NCI-H69 (cell line): ENCODE measurements at regions not wholly inside any gene's neighbourhood (a gene's known extent, or its start where the extent isn't known, plus 50 kb on each side); places are given as distances from the start of the nearest gene placed in this dataset.
A peak's percentile ranks its signal among the peaks of the same experiment; 100 is the strongest.
"Not testable (repeated sequence)": the region's sequence is repeated elsewhere in the genome, so short reads cannot be mapped to it uniquely, and the experiment has no call there.

Experiments used
- DNase-seq: peaks from one replicate; lab custom pipeline; 2025; lab: John Stamatoyannopoulos, UW

DNA sequence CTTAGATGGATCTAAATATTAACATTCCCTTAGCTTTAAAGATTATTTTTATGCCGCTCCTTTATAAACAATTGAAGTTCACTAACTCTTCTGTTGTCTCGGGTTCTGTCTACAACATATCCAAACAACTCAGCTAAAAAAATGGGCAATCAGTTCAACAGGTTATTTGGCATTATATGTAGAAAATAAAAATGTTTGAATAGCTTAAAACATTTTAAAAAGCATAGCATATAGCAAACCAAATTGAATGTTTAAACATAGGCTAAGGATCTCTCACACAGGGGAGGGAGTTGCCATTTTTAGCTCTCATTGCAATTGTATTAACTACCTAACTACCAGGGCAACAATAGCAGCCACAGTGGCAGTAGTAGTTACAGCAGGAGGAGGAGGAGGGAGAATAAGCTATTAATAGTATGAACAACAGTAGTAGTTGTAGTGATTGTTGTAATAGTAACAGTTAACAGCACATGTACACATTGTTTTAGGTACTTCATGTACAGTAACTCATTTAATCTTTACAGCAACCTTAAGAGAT lies 404.2 kb downstream of the KCNRG start:
- peak; percentile 54 for DNase-seq

DNA sequence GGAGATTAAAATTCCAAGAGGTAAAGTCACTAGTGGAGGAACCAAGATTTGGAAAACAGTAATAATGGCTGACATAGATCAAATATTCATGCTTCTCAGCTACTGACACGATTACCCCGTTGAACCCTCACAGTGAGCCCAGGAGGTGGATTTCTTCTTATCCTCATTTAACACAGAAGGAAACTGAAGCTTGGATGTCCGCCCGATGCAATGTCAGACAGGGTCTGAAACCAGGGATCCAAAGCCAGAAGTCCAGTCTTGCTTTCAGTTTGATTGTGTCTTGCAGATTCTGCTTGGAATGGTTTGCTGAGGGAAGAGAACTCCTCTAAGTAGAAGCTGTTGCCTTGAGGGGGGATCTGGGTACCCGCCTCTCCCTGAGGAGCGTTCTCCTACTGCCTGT lies 404.7 kb downstream of the KCNRG start:
- DNase-seq, result peak; percentile 15

DNA sequence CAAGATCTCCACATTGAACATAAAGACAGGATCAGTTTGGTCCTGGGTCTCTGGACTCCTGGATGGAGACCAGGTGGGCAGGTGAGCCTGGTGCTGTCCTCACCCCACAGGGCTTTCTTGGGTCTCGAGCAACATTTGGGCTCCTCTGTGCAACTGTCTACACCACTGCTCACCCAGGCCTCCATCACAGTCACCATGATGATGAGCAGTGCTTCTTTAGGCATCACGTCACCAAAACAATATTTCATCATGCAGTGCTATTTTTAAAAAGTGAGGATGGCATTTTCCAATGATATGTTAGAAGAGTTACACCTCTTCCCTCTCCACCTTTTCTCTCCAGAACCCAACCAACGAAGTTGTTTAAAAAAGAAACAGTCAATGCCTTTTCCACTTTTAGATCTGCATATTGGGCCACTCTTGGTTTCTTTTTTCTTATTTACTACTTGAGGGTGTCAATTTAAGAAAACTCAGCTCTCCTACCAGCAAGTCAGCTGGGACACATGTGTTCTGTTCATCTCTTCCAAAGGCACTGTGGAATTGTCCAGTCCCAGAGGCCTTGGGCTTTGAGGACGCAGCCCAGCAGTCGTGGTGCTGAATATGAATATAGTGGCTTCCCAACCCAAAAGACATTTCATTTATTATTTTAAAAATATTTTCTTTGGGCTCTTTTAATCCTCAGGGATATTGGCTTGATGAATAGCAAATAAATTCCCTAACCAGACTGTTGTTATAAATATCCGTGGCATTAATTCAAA lies 405.7 kb downstream of the KCNRG start:
- peak; percentile 37 for DNase-seq

DNA sequence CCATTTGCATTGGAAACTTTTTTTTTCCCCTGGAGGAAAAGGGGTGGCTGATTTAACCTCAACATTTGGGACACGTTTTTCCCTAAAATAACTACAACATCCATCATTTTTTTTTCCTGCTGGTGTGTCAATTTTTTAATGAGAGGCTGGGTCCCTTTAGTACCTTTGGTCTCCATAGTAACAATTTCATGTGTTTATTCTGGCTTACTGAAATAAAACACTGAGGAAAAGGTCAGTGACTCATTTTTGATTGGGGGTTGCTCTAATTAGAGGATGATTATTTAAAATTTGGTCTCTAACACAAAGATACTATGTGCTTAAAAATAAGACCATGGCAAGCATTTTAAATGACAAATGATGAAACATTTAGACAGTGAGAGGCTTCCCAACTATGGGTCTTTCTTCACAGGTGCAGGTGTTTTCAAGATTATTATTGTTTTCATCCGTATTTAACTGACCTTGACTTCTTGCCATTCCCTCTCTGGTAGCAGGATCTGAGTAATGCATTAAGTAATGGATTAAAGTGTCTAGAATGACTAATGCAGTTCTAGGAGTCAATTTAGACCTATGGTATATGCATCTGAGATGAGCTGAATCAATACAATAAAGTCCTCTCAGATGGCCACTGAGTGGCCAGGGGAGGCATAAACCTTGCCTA lies 406.4 kb downstream of the KCNRG start:
- peak; percentile 95 for DNase-seq

DNA sequence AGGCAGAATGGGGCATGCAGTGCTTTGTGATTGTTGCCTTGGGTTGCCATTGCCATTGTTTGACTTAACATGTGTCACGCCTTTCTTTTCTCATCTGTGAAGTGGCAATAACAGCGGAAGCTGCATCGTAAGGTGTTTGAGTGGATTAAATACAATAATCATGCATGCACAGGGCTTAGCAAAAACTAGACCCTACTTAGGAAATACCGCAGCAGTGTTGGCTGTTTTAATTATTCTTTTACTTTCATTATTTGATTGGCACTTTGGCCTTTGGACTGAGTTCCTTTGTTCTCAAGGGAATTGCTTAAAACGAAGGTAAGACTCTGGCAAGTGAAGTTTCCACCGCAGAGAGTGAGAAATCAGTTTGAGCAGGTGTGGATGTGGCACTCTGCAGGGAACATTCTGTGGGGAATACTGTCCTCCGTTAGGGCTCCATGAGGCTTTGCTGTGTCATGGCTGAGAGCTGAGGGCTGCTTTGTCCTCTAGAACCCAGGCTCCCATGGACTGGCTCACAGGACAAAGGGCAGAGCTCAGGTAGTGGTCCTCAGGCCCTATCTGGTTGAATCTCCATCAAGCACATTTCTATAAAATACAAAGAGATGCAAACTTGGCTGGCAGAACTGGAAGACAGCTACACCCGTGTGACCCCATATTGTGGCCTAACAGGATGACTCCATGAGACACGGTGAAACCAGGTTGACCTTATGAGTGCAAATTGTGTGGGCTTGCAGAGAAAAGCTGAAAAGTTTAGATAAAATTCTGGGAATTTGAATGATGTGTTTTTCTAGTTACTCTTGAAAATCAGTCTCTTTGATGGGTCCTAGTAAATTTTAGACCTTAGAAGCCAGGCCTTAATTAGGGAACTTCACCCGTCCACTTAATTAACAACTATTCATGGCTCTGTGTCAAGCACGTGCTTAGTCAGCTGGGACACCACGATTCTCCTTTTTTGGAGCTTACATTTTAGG lies 407.2 kb downstream of the KCNRG start:
- peak; percentile 61 for DNase-seq

DNA sequence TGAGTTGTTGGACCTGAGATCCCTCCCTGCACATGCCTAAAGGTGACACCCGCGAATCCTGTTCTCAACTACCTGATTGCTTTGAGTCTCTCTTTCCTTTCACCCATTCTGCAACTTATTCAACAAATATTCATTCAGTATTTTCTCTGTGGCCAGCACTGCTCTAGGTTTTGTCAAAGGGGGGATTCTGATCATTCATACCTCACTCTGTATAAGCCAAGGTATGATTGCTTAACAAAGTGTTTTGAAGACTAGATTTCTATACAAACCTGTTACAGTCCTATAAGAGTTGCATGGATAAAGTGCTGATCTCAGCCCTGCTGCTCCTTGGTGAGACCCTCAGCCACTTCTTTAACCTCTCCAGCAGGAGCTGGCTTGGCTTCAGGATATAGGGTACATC lies 409.7 kb downstream of the KCNRG start:
- DNase-seq, result no peak

DNA sequence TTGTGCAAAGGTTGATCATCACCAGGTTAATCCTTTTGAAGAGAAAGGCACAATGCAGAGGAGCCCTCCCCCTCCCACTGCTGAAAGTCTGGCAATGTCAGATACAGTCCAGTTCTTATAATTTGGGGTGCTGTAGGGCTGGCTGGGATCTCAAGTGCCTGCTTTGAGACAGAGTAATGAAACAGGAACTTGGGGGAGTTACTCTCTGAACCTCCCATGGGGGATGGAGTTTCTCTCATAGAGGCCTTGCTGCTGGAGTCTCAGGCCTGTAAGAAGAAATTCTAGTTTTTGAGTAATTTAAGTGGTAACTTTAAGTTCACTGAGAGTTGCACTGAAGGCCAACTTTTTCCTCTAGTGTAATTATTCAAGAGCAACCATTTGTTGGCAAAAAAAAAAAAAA lies 410.5 kb downstream of the KCNRG start:
- no peak for DNase-seq

DNA sequence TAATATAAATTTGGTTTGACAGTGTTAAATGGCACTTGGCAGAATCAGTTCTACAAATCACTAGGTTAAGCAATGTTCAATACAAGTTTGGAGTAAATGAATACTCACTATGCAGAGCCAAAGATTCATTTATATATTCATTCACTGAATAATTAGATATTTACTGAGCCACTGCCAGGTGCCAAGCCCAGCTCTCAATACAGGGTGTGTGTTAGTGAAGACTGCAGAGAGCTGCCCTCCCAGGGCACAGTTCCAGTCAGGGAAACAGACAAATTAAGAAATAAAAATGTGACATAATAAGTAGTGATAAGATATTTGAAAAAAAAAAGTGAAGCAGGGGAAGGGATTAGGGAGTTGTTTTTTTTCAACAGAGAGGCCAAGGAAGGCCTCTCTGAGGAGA lies 411.7 kb downstream of the KCNRG start:
- DNase-seq, result peak; percentile 40

DNA sequence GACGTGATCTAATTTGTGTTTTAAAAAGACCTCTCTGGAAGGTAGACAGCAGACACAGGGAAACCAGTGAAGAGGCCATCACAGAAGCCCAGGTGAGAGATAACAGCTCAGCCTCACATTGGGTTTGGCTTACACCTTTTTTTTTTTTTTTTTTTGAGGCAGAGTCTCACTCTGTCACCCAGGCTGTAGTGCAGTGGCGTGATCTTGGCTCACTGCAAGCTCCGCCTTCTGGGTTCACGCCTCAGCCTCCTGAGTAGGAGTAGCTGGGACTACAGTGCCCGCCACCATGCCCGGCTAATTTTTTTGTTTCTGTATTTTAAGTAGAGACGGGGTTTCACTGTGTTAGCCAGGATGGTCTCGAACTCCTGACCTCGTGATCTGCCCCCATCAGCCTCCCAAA lies 412.3 kb downstream of the KCNRG start:
- DNase-seq, result not testable (repeated sequence)

DNA sequence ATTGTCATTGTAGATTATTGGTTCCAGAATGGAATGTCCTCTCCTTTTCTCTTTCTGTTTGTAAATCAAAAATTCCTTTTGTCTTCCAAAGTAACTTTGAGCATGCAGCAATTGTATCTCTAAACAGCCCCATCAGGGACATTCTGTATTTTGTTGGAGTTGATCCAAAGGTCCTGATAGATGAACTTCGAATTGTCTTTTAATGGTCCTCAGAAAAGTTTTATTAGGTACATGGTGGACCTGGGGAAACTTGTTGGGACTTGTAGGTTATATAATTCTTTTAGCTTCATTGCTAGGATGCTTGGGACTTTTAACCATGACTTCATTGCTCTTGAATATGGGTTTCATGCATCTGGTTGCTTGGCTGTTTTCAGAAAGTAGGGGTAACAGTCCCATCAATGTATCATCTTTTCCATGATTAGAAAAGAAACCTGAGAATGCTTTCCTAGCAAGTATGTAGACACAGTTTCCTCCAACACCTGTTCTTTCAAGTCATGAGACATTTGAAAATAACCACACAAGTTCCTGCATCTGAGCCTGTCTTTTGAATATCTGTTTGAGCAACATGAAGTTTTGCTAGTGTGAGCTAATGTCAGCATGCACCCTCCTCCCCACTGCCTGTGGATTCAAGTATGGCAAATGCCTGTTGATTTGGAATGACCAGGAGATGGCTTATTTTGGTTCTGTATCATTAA lies 413.1 kb downstream of the KCNRG start:
- DNase-seq, result no peak

DNA sequence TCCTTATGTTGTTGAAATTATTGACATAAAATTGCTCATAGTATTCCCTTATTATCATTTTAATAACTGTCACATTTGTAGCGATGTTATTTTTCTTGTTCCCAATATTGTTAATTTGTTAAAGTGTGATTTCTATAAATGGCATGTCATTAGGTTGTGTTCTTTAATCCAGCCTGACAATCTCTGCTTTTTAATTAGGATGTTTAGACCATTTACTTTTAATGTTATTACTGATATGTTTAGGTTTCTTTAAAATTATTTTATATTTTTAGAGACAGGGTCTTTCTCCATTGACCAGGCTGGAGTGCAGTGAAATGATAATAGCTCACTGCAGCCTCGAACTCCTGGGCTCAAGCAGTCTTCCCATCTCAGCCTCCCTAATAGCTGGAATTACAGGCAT lies 408.5 kb downstream of the DLEU7 start:
- no peak for DNase-seq

DNA sequence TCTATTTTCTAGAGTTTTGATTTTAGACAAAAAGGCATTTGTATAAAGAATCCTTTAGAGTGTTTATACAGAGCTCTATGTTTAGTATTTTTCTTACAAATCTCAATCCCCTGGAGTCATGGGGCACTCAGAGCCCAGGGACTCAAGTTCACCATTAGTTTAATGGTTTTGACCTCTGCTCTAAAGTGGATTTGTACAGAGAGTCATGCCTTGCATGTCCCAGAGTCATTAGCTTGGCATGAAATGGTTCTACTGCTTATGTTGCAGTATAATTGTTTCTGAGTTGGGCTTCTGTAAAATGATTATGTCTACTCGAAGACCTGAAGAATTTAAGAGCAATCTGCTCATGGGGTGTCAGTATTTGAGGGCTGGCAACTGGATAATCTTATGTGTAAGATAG lies 406.2 kb downstream of the DLEU7 start:
- DNase-seq, result no peak

DNA sequence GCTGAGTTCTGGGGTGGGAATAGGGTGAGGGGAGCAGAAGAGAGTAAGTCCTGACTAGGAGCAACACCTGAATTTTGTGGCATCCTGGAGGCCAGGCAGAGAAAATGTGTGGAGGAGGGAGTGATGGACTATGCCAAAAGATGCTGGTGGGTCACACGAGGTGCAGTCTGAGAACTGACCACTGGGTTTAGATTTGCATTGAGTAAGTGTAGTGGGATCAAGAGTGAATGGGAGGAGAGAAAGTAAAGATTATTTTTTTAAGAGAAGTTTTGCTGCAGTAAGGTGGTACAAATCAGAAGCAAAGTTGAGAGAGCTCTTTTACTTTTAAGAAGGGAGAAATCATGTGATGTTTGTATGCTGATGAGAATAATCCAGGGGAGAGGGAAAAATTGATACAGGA lies 405.1 kb downstream of the DLEU7 start:
- DNase-seq, result no peak

DNA sequence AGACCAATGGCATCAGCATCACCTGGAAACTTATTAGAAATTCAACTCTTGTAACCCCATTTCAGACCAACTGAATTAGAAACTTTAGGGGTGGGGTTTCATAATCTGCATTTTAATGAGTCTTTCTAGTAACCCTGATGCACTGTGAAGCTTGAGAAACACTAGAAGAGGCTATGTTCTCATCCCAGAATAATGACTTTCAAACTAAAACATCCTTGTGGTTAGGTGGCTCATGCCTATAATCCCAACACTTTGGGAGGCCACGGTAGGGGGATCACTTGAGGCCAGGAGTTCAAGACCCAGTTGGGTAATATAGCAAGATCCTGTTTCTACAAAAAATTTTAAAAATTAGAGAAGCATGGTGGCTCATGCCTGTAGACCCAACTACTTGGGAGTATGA lies 402.4 kb downstream of the DLEU7 start:
- DNase-seq, result no peak

DNA sequence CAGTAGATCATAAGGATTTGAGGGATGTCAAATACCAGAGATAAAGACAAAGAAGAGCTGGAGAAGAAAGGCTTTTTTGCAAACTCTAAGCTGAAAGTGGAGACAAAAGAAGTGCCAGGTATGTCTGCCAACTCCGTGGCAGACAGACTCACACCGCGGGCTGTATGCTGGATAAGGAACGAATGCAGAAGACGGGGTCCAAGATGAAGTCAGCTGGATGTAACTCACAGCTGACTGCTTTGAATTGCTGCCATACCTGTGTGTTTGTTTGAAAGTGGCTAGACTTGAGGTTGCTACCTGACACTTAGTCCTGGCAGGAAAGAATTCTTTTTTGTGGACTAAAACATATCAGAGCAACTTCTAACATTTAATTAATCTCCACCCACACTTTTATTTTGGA lies 398.8 kb downstream of the DLEU7 start:
- DNase-seq, result peak; percentile 48

DNA sequence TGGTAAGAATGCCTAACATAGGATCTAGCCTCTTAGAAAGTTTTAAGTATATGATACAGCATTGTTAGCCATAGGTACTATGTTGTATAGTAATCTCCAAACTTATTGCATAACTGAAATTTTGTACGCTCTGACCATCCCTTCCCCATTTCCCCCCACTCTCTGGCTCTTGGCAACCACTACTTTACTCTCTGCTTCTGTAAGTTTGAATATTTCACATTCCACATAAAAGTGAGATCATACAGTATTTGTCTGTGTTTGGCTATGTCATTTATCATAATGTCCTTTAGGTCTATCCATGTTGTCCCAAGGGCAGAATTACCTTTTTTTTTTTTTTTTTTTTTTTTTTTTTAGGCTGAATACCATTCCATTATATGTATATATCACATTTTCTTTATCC lies 396.9 kb downstream of the DLEU7 start:
- DNase-seq, result no peak

DNA sequence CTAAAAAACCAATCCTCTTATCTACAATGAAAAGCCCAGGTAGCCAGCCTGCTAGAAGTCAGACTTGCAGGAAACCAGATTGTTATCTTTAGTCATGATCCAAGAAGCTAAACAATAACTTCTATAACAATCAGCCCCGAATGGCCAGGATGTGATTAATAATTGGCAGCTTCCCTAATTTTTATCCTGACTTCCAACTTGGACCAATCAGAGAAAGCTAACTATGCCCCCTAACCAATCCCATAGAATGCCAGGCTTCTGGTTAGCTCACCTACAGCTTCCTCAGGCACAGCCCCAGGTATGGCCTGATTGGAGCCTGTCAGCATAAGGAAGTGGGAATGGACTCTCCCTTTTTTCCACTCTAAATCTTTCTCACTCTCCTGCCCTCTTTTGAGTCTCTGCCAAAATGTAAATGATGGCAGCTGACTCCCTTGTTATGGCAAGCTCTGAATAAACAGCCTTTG lies 394.9 kb downstream of the DLEU7 start:
- DNase-seq, result peak; percentile 91

DNA sequence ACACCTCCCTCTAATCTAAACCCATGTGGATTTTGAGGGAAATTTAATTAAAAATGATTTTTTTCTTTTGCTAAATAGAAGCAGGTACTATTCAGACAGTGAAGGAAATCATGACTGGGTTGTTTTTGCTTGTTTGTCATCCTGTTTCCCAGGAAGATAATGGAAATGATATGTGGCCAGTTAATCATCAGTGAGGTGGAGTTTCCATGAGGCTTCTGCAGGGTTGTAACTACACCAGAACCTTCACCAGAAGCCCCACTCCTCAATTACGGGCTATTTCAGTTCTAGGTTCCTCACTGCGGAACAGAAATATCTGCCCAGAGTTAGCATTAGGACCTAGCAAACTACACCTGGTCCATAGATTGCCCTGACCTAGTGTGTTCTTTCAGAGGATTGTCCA lies 394.0 kb downstream of the DLEU7 start:
- DNase-seq, result no peak

DNA sequence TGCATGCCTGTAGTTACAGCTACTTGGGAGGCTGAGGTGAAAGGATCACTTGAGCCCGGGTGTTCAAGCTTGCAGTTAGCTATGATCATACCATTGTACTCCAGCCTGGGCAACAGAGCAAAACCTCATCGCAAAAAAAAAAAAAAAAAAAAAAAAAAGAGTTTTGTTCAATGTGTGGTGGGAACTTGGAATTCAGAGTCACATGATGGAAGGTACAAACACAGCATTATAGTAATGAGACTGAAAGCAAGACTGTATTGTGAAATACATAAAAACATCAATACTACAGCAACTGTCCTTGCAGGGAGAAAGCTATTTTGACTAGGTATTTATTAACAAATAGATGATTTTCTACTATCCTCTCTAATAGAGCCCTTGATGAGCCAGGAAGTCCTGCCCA lies 393.2 kb downstream of the DLEU7 start:
- DNase-seq, result no peak

DNA sequence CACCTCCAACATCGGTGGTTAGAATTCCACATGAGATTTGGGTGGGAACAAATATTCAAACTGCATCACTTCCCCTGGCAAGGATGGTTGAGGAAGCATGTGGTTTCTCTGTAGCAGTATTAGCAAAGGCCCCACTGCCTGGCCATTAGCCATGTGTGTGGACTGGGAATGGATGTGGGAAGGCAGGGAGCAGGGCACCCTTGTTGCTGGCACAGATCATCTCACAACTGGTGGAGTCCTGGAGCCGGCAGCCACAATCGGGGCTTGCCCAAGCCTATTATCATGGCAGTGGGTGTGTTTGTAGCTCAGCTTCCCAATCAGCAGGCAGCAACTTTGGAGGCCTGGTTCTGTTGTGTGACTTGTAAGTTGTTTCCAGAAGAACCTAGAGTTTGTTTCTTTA lies 391.9 kb downstream of the DLEU7 start:
- DNase-seq, result no peak

DNA sequence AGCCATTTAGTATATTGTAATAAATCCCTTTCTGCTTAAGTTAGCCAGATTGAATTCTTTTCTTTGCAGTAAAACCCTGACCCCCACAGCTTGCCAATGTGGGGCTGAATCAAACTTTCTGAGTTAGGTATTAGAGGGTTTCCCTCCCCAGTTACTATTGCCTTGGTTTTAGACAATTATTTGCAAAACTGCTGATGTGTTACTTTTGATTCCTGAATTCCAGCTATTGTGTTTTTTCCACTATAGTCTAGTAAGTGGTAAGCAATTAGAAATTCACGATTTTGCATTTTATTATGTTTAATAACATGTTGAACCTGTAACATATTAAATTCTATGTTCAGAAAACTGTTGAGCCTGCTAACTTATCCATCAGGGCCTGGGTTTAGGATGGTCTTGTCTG lies 391.5 kb downstream of the DLEU7 start:
- DNase-seq, result no peak

DNA sequence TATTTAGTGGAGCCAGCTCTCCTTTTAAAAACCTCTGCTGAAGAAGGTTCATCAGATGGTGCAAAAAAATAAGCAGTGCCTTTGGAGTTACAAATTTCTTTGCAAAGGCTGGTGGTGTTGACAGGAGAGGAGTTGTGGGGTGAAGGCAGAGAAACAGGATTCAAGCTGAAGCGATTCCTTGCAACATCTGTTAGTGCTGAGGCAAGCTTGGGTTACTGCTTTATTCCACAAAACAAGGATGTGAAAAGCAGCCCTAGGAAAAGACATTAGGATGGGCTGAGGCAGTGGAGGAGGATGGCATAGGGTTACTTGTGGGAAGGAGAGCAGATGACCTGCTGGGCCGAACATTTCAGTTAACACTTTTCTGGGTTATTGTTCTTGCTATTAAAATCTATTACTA lies 390.7 kb downstream of the DLEU7 start:
- no peak for DNase-seq
